IMR-90 (cell line): ENCODE measurements at regions not wholly inside any gene's neighbourhood (a gene's known extent, or its start where the extent isn't known, plus 50 kb on each side); places are given as distances from the start of the nearest gene placed in this dataset.

ENCODE experiments used
- ATAC-seq: fragments of 200-7000 bp; cut with Tn5 transposase; 2 replicates; pipeline ENCODE4 v1.9.1; 2020; ENCODE audit warnings: low read depth, mild to moderate bottlenecking, moderate library complexity
- BruUV-seq: library from RNA; stranded (reverse); fragments of 400-500 nt; replicated peaks from 2 replicates; lab custom pipeline; 2021; lab: Mats Ljungman, UMichigan
- CTCF ChIA-PET: fragments of 300-600 bp; formaldehyde crosslinking; extraction: SDS; loops from one replicate; lab custom pipeline; 2021; ENCODE audit warnings: antibody characterized with exemption; lab: Yijun Ruan, JAX
- POLR2A ChIA-PET: fragments of 300-600 bp; sonication (Branson Sonifier 250); formaldehyde crosslinking; loops from one replicate; lab custom pipeline; 2022; ENCODE audit warnings: antibody characterized with exemption; ENCODE audit not compliant: unreplicated experiment; lab: Charles Lee
- DNase-seq: peaks from one replicate; pipeline ENCODE4 v3.0.0; 2013
- H2AFZ ChIP-seq: replicated peaks from 2 replicates; pipeline ENCODE3; 2013; ENCODE audit warnings: low read length, mild to moderate bottlenecking; ENCODE audit not compliant: poor library complexity
- H2AK5ac ChIP-seq: 2 replicates; pipeline ENCODE4 v1.6.1; 2013; ENCODE audit warnings: low read depth, low read length, inconsistent platforms
- H2AK9ac ChIP-seq: replicated peaks from 2 replicates; pipeline ENCODE3; 2013; ENCODE audit warnings: mild to moderate bottlenecking, low read depth, low read length, moderate library complexity; ENCODE audit not compliant: poor library complexity
- H2BK120ac ChIP-seq: 2 replicates; pipeline ENCODE4 v1.6.1; 2013; ENCODE audit warnings: low read depth, low read length, inconsistent platforms
- H2BK15ac ChIP-seq: 3 replicates; pipeline ENCODE4 v1.6.1; 2013; ENCODE audit warnings: low read depth, low read length, inconsistent platforms
- H2BK20ac ChIP-seq: 2 replicates; pipeline ENCODE4 v1.6.1; 2013; ENCODE audit warnings: low read depth, mild to moderate bottlenecking, inconsistent platforms, low read length, moderate library complexity
- H2BK5ac ChIP-seq: 2 replicates; pipeline ENCODE4 v1.6.1; 2013; ENCODE audit warnings: mild to moderate bottlenecking, low read depth, low read length, inconsistent platforms; ENCODE audit not compliant: poor library complexity, severe bottlenecking
- H3K14ac ChIP-seq: replicated peaks from 2 replicates; pipeline ENCODE4 v1.6.1; 2013; ENCODE audit warnings: low read depth, low read length, inconsistent platforms
- H3K18ac ChIP-seq: 2 replicates; pipeline ENCODE4 v1.6.1; 2013; ENCODE audit warnings: low read depth, low read length, control low read depth
- H3K23ac ChIP-seq: 2 replicates; pipeline ENCODE4 v1.6.1; 2013; ENCODE audit warnings: low read depth, low read length, inconsistent platforms
- H3K27ac ChIP-seq: 2 replicates; pipeline ENCODE4 v1.5.1; 2013; ENCODE audit warnings: mild to moderate bottlenecking, control low read depth, low read length; ENCODE audit not compliant: insufficient read depth
- H3K27me3 ChIP-seq: 2 replicates; pipeline ENCODE4 v1.6.1; 2013; ENCODE audit warnings: low read length; ENCODE audit not compliant: control insufficient read depth, insufficient read depth
- H3K36me3 ChIP-seq: 2 replicates; pipeline ENCODE4 v1.6.1; 2013; ENCODE audit warnings: low read length, mixed read lengths; ENCODE audit not compliant: control insufficient read depth, insufficient read depth
- H3K4ac ChIP-seq: 2 replicates; pipeline ENCODE4 v1.6.1; 2013; ENCODE audit warnings: low read depth, low read length, inconsistent platforms
- H3K4me1 ChIP-seq: 2 replicates; pipeline ENCODE4 v1.6.1; 2013; ENCODE audit warnings: low read length, mixed read lengths; ENCODE audit not compliant: control insufficient read depth, insufficient read depth
- H3K4me2 ChIP-seq: 2 replicates; pipeline ENCODE4 v1.6.1; 2013; ENCODE audit warnings: low read depth, mild to moderate bottlenecking, control low read depth, low read length, moderate library complexity
- H3K4me3 ChIP-seq: 2 replicates; pipeline ENCODE4 v1.5.1; 2013; ENCODE audit warnings: low read depth, mild to moderate bottlenecking, control low read depth, low read length, moderate library complexity; ENCODE audit not compliant: insufficient read depth
- H3K56ac ChIP-seq: 2 replicates; pipeline ENCODE4 v1.6.1; 2013; ENCODE audit warnings: low read length, inconsistent platforms; ENCODE audit not compliant: insufficient read depth; ENCODE audit errors: extremely low read depth
- H3K79me1 ChIP-seq, 2 experiments: 2 replicates each; pipeline ENCODE4 v1.6.1; 2013; ENCODE audit warnings: low read length in 2 of 2, inconsistent platforms in 1 of 2, low read depth in 1 of 2
- H3K9ac ChIP-seq: 2 replicates; pipeline ENCODE4 v1.6.1; 2013; ENCODE audit warnings: low read depth, low read length, control low read depth
- H3K9me1 ChIP-seq: 2 replicates; pipeline ENCODE4 v1.6.1; 2013; ENCODE audit warnings: low read length, inconsistent platforms; ENCODE audit not compliant: insufficient read depth
- H3K9me3 ChIP-seq: 2 replicates; pipeline ENCODE4 v1.6.1; 2013; ENCODE audit warnings: low read length; ENCODE audit not compliant: control insufficient read depth, insufficient read depth
- H4K20me1 ChIP-seq: 2 replicates; pipeline ENCODE4 v1.6.1; 2013; ENCODE audit warnings: low read length, inconsistent platforms; ENCODE audit not compliant: insufficient read depth
- H4K5ac ChIP-seq: 2 replicates; pipeline ENCODE4 v1.6.1; 2013; ENCODE audit warnings: mild to moderate bottlenecking, low read depth, low read length, control low read depth
- H4K8ac ChIP-seq, 2 experiments: 2 replicates each; pipeline ENCODE4 v1.6.1; 2013; ENCODE audit warnings: low read depth in 2 of 2, low read length in 2 of 2, control low read depth in 1 of 2, inconsistent platforms in 1 of 2
- H4K91ac ChIP-seq: 2 replicates; pipeline ENCODE4 v1.6.1; 2013; ENCODE audit warnings: low read depth, low read length, inconsistent platforms; ENCODE audit not compliant: insufficient read depth
- CEBPB ChIP-seq: IDR thresholded peaks from 2 replicates; pipeline ENCODE4 v1.6.1; 2012; ENCODE audit warnings: low read depth, low read length, improper control_type of control experiment
- CTCF ChIP-seq: conservative IDR thresholded peaks from 2 replicates; pipeline ENCODE4 v1.5.1; 2012; ENCODE audit warnings: mild to moderate bottlenecking, low read depth, low read length, improper control_type of control experiment
- MXI1 ChIP-seq: IDR thresholded peaks from 2 replicates; pipeline ENCODE4 v1.6.1; 2012; ENCODE audit warnings: low read depth, mild to moderate bottlenecking, low read length, moderate library complexity, borderline replicate concordance
- RAD21 ChIP-seq: IDR thresholded peaks from 2 replicates; pipeline ENCODE4 v1.6.1; 2012; ENCODE audit warnings: low read length, improper control_type of control experiment
- SMC3 ChIP-seq: fragments of 150-350 bp; IDR thresholded peaks from 2 replicates; pipeline ENCODE4 v1.6.1; 2016; ENCODE audit warnings: low read depth, mild to moderate bottlenecking, antibody characterized with exemption, low read length, moderate library complexity
- dilution Hi-C: fragments of 300-500 bp; cut with HindIII; formaldehyde crosslinking; loops from one replicate; pipeline ENCODE4 v1.14.3; 2018; ENCODE audit warnings: low sequenced_read_pairs; ENCODE audit not compliant: unreplicated experiment
- in situ Hi-C: fragments of 300-500 bp; cut with MboI; formaldehyde crosslinking; loops from 3 replicates; pipeline ENCODE4 v1.14.3; 2019; ENCODE audit warnings: low sequenced_read_pairs, inconsistent platforms, mixed read lengths
- intact Hi-C: fragments of 100-400 bp; cut with micrococcal nuclease; formaldehyde crosslinking; loops from 2 replicates; pipeline ENCODE4 v1.10.0; 2022

- peak; percentile 43 for ATAC-seq
- Histone ChIP-seq H2AK5ac (no peak overlapping the region), H4K20me1 (no peaks in the 10 kb centered on the region), H4K8ac (no peak overlapping the region), H3K9me3 (no peaks in the 10 kb centered on the region), H3K4me1 (peaks cover 5% of the 10 kb centered on the region; the same call in 1 of the 2 replicates), H3K23ac (no peak overlapping the region), H3K14ac (no peak overlapping the region), H3K4me3 (no peak overlapping the region), H3K56ac (no peak overlapping the region), H3K27me3 (no peaks in the 10 kb centered on the region), H3K4me2 (no peak overlapping the region), H2BK15ac (no peak overlapping the region), H2BK120ac (no peak overlapping the region), H3K18ac (no peak overlapping the region), H3K9me1 (no peaks in the 10 kb centered on the region), H3K4ac (no peak overlapping the region), H4K91ac (no peak overlapping the region), H2BK5ac (no peak overlapping the region), H3K79me1 (no peaks in the 10 kb centered on the region), H2BK20ac (0 out of 2 replicates have a peak overlapping the region, but pooled peaks have one; percentile 46), H3K9ac (no peak overlapping the region), H3K36me3 (no peaks in the 10 kb centered on the region), H4K5ac (no peak overlapping the region), H2AFZ (no peak overlapping the region), H2AK9ac (no peak overlapping the region), H3K27ac (no peak overlapping the region)
- dilution Hi-C loops, result no loop called here
- ChIA-PET CTCF (interaction anchor here (0.6 kb wide), 1 partner anchor 219 kb away, joined by 3 read pairs; no protein-coding TSS in a partner anchor), POLR2A (no interaction called here)
- no peak for TF ChIP-seq MXI1
- TF ChIP-seq SMC3, result no peak
- no peak for TF ChIP-seq CEBPB
- TF ChIP-seq RAD21, result peak; percentile 18; the same call in 1 of the 2 replicates
- peak; percentile 28; the same call in 1 of the 2 replicates for TF ChIP-seq CTCF
- intact Hi-C loops, result no loop called here
- BruUV-seq, result no TSS peak
- no peak for DNase-seq
- in situ Hi-C loops, result no loop called here
Measured at GRCh38 chr11:103659206-103659618, 377.2 kb upstream of the DDI1 start.
